GM12874 (cell line): ENCODE measurements at regions not wholly inside any gene's neighbourhood (a gene's known extent, or its start where the extent isn't known, plus 50 kb on each side); places are given as distances from the start of the nearest gene placed in this dataset.

ENCODE experiments used
- CTCF ChIP-seq: IDR thresholded peaks from 2 replicates; pipeline ENCODE4 v1.5.1; 2011; ENCODE audit warnings: low read depth, mild to moderate bottlenecking, control low read depth, low read length, moderate library complexity; ENCODE audit not compliant: insufficient read depth

GRCh38 chr14:106633721-106634120 lies 1107.3 kb downstream of the TMEM121 start:
- TF ChIP-seq CTCF: no peak

GRCh38 chr14:106635569-106635968 lies 1109.2 kb downstream of the TMEM121 start:
- no peak for TF ChIP-seq CTCF

GRCh38 chr14:106638786-106639452 lies 1112.5 kb downstream of the TMEM121 start:
- peak; percentile 83 for TF ChIP-seq CTCF

GRCh38 chr14:106642090-106642489 lies 1115.7 kb downstream of the TMEM121 start:
- TF ChIP-seq CTCF: no peak

- no peak for TF ChIP-seq CTCF
Observed at GRCh38 chr14:106651016-106651415, 1124.6 kb downstream of the TMEM121 start.

- TF ChIP-seq CTCF: no peak
Observed at GRCh38 chr14:106652494-106652893, 1126.1 kb downstream of the TMEM121 start.

GRCh38 chr14:106657460-106657859 lies 1131.1 kb downstream of the TMEM121 start:
- TF ChIP-seq CTCF: peak; percentile 68
